Thyroid gland (tissue), 4 donors: ENCODE measurements at regions not wholly inside any gene's neighbourhood (a gene's known extent, or its start where the extent isn't known, plus 50 kb on each side); places are given as distances from the start of the nearest gene placed in this dataset.

Source experiments
- POLR2A ChIP-seq, 2 donors: fragments of 450-650 bp; IDR thresholded peaks; one replicate each; pipeline ENCODE4 v1.6.1; 2017; ENCODE audit warnings: antibody characterized with exemption in 2 of 2, mild to moderate bottlenecking in 2 of 2, moderate library complexity in 1 of 2
- TF ChIP-seq, protein P1 (sequence below), 6 experiments: fragments of 200-600 bp in 3 of 6; fragments of 450-650 bp in 3 of 6; sonication (generic) in 3 of 6; IDR thresholded peaks; one replicate each; pipeline ENCODE4 v1.5.1; 2016 to 2019; ENCODE audit warnings: antibody characterized with exemption in 6 of 6, mild to moderate bottlenecking in 2 of 6, inconsistent platforms in 1 of 6, moderate library complexity in 1 of 6

DNA sequence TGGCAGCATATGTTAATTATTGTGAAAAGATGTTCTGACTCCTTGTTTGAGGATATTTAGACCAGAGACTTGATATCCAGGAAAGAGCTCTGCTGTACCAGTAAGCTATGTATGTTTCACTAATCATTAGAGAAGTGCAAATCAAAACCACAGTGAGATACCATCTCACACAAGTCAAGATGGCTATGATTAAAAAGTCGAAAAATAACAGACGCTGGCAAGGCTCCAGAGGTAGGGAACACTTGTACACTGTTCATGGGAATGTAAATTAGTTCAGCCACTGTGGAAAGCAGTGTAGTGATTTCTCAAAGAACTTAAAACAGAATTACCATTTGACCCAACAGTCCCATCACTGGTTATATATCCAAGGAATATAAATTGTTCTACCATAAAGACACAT, 171.6 kb downstream of the DPY19L2 start:
- TF ChIP-seq, protein P1, sequence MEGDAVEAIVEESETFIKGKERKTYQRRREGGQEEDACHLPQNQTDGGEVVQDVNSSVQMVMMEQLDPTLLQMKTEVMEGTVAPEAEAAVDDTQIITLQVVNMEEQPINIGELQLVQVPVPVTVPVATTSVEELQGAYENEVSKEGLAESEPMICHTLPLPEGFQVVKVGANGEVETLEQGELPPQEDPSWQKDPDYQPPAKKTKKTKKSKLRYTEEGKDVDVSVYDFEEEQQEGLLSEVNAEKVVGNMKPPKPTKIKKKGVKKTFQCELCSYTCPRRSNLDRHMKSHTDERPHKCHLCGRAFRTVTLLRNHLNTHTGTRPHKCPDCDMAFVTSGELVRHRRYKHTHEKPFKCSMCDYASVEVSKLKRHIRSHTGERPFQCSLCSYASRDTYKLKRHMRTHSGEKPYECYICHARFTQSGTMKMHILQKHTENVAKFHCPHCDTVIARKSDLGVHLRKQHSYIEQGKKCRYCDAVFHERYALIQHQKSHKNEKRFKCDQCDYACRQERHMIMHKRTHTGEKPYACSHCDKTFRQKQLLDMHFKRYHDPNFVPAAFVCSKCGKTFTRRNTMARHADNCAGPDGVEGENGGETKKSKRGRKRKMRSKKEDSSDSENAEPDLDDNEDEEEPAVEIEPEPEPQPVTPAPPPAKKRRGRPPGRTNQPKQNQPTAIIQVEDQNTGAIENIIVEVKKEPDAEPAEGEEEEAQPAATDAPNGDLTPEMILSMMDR (IDR thresholded peaks at IDR 0.05): no peak
- TF ChIP-seq POLR2A (IDR thresholded peaks at IDR 0.05): no peak
